ENCODE measurements at regions not wholly inside any gene's neighbourhood (a gene's known extent, or its start where the extent isn't known, plus 50 kb on each side); places are given as distances from the start of the nearest gene placed in this dataset.

DNA sequence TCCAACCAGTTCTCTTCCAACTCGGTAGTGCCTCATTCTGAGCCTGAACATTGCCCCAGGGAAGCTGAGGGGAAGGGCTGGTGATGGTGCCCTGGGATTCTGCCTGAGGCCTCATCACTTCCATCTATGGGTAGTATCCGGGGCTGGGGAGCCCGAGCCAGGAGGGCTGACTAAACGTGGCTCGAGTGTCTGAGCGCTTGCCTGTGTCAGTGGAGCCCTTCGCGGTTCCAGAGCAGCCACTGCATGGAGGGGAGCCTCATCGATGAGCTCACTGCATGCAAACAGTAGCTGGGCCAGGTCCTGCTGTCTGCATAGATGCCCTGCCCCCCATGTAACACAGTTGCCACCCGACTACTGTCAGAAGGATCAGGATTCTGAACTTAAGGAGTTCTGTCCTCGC lies 129.3 kb downstream of the GLI2 start:
- no peak for DNase-seq (ENCODE audit: low read depth in 1 of 2, low spot score in 1 of 2)

DNA sequence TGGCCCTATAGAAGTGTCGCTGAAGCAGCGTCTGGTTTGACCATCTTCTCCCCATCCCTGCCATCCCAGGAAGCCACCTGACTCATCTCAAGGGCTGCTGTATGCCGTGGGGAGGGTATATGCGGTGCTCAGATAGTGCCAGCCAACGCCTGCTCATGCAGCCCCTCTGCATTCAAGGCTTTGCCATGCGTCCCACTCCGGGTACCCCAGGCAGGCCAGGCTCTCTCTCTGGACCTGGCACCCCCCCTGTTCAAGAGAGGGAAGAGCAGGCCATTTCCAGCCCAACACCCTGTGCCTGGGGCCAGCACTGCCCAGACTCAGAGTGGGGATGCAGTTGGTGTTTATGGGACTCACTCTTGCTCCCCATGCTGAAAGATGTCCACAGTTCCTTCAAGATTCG lies 130.0 kb downstream of the GLI2 start:
- DNase-seq (ENCODE audit: low read depth in 1 of 2, low spot score in 1 of 2): no peak

DNA sequence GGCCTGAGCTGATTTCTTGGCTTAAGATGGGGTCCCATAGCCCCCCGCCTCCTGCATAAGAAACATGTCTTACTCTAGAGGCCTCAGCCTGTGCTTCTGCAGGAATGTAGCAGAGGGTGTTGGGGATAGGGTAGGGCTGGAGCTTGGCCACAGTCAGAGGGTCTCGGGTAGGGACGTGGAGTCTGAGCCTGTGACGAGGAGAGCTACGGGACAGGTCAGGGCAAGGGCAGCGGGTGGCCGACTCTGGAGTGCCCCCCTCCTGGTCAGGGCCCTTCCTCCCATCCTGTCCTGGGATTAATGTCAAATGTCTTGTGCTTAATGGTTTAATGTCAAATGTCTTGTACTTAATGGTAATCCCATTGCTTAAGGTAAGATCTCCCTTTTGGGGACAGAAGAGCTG lies 130.4 kb downstream of the GLI2 start:
- DNase-seq (ENCODE audit: low read depth in 1 of 2, low spot score in 1 of 2): no peak

DNA sequence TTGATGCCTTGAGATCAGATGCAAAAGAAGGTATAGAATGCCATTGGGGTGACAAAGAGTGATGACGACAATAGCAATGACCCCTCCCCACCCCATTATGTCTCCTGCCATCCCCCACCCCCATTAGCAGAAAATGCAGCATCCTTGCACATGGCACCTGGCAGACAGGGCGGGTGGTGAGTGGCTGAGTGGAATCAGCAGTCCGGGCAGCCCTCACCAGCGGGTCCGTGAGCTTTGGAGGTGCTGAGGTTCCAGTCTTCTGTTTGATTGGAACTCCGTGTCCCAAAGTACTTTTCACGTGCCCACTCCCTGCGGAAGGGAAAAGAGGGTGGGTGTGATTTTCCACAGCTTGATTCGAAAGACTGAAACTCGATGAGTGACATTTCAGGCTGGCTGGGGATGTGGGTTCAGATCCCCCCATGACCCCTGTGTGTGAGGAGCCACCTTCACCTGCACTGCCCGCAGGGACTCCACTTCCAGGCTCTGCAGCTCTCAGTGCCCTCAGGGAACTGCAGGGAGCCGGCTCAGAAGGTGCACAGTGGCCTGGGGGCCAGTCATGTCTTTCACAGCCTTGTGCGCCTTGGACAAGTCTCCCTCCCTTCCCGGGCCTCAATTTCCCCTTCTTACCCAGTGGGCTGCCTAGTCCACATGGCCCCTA lies 130.9 kb downstream of the GLI2 start:
- DNase-seq (ENCODE audit: low read depth in 1 of 2, low spot score in 1 of 2): no peak

DNA sequence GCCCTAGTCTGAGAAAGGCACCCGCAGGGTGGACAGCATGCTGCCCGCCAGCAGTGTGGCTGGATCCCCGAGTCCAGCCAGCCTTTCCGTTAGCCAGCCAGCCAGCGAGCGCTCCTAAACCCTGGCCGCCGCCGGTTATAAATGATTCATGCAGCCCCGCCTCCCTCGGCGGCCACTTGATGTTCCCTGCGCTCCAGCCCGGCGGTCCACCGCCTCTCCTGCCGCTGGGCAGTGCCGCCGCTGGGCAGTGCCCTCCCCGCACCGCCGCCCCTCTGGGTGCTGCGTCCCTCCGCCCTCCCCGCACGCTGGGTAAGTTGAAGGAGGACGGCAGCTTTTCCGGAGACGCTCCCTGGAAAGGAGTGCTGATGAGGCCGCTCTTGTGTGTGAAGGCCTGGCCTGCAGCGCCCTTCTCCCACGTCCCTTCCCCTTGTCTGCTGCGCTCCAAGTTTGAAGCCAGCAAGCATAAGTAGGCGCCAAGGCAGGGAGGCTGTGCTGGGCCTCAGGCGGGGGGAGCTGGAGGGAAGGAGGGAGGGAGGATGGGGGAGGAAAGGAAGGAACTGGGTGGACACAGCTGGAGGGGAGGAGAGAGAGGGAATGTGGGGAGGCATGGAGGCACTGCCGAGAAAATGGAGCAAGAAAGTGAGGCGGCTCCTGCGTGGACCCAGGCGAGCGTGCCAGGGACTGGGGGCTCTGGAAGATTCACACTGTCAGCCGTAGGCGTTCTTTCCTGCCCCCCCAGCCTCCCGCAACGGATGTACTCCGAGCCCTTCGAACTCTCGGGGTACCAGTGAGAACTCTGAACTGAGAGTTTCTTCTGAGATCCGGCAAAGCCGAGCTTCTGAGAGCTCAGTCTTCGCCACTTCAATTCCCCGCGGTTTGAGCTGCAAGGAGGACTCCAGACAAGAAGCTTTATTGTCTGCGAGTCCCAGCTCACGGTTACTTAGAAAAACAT lies 131.9 kb downstream of the GLI2 start:
- DNase-seq (ENCODE audit: low read depth in 1 of 2, low spot score in 1 of 2): no peak

DNA sequence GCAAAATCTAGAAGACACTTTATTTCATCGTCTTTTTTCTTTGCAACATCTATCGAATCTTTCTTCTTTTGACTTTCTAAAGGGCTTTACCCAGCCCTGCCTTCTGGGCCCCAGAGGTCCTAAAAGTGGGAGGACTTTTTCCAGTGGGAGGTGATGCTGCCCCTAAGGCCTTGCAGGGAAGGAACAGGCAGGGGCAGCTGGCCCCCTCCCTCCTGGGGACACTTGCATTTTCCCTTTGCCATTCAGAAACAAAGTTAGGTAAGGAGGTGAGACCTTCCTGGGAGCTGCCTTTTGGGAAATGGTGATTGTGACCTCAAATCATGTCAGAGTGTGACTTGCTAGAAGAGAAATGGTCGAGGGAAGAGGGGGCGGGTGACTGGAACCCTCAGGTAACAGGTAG lies 132.7 kb downstream of the GLI2 start:
- DNase-seq (ENCODE audit: low read depth in 1 of 2, low spot score in 1 of 2): no peak

DNA sequence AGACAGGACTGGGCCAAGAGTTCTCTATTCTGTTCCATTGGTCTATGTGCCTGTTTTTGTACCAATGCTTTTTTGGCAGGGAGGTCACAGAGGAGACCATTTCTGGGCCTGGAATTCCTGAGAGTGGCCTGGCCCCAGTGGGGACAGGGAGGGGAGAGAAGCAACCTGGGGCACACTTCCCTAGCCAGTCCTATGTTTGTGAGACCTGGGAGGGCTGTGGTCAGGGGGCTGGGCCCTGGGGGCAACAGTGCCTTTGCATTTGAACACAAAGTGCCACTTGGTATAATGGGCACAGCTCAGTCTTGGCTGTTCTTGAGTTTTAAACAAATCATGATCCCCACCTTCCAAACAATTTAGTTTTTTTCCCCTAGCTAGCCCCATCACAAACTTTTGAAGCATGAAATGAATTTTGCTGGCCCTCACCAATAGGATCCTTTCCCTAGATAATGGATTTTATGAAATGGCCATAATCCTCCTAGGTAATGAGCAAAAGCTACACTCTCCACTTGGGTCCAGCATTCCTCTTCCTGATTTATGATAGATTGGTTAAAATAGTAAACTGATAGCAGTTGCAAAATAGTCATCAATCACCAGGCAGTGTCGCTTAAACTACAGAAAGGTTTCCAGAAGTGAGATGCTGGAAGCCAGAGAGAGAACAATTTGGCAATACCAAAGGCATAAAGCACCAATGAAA lies 133.5 kb downstream of the GLI2 start:
- DNase-seq (ENCODE audit: low read depth in 1 of 2, low spot score in 1 of 2): no peak

DNA sequence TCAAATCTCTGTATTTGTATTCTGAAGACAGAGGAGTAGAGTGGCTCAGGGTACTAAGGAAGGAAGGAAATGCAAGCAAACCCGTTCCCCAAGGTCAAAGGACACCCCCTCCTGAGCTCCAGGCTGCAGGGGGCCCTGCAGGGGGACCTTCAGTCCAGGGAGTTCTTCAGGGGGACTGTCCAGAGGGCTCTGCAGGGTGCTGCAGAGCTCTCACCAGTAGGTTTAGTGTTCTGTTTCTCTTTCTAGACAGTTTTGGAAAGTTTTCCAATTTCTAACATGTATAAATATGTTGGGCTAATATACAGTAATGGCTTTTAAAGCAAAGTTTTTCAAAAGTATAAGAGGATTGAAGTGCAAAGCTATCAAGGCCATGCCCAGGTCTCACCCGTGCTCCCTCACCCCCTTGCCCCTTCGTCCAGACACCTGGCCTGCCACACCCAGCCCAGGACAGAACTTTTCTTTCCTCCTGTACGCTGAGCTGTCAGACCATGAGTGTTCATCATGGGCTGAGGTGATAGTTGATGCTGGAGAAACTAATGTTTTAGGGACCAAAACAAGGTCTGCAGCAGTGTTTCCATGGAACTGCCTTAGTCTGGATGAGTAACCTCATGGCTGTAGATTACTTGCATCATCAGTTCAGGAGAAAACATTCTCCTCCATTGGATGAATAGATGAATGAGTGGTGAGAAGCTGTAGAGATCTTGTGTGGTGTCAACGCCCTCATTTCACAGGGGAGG lies 134.2 kb downstream of the GLI2 start:
- DNase-seq (ENCODE audit: low read depth in 1 of 2, low spot score in 1 of 2): no peak

DNA sequence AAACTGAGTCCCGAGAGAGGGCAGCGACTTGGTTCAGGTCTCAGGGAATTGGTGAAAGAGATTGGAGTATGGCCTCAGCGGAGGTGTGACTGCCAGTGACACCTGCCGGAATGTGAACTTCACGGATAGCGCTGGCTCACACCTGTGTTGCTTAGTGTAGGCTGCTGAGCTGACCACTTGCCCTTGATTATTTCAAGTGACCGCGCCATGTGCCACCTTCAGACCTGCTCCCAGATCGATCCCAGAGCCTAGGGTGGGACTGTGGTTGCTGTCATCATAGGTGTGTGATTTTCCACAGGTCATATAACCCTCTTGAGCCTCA lies 134.8 kb downstream of the GLI2 start:
- DNase-seq (ENCODE audit: low read depth in 1 of 2, low spot score in 1 of 2): no peak

DNA sequence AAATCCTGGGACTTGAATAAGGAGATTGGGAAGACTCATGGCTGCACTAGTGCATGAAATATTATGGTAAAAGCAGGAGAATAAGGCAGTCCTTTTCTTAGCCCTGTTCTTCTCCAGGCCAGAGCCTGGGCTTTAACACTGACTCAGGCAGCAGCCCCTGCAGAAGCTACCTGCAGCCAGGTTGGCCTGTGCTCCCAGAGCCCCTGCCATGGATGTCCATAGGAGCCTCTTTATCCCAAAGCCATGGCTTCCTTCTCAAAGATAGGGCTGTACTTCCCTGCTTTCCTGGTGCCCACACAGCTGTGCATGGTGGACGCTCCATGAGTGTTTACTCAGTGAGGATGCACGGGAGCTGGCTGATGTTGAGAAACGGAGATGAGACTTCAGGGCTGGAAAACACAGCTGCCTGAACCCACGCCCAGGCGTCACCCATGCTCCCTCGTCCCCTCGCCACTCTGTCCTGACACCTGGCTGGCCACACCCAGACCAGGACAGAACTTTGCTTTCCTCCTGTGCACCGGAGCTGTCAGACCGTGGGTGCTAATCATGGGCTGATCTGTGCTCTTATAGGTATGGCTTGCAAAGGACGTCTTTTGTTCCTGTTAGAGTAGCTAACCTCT lies 135.5 kb downstream of the GLI2 start:
- DNase-seq (ENCODE audit: low read depth in 1 of 2, low spot score in 1 of 2): no peak

DNA sequence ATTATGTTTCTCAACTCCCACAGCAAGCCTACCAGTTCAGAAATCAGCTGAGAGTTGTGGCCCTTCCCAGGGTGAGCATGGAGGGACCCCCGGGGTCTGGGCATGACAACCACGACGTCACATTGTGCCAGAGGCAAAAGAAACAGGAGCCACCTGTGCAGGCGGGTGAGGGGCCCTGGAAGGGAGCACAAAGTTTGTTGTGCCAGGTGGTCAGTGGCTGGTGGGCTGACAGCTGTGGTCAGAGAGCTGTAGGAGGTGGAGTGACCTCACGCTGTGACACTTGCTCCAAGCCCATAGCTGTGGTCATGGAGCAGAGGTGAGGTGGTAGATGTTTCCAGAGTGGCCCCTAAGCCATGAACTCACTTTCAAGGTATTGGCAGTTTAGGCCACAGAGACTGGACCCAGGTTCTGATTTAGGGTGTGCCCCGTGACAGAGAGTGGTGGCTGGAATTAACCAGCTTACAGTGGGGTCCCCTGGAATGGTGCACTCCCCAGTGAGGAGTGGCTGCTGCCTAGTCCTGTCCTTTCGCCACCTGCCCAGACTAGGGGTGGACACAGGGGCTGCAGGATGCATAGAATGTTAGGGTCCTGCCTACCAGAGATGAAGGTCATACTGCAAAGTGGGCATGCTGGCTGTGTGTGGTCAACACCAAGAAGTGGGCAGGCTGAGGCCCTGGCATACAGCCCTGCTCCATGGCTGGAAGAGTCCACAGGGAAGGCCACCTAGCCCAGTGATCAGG lies 136.4 kb downstream of the GLI2 start:
- DNase-seq (ENCODE audit: low read depth in 1 of 2, low spot score in 1 of 2): no peak

DNA sequence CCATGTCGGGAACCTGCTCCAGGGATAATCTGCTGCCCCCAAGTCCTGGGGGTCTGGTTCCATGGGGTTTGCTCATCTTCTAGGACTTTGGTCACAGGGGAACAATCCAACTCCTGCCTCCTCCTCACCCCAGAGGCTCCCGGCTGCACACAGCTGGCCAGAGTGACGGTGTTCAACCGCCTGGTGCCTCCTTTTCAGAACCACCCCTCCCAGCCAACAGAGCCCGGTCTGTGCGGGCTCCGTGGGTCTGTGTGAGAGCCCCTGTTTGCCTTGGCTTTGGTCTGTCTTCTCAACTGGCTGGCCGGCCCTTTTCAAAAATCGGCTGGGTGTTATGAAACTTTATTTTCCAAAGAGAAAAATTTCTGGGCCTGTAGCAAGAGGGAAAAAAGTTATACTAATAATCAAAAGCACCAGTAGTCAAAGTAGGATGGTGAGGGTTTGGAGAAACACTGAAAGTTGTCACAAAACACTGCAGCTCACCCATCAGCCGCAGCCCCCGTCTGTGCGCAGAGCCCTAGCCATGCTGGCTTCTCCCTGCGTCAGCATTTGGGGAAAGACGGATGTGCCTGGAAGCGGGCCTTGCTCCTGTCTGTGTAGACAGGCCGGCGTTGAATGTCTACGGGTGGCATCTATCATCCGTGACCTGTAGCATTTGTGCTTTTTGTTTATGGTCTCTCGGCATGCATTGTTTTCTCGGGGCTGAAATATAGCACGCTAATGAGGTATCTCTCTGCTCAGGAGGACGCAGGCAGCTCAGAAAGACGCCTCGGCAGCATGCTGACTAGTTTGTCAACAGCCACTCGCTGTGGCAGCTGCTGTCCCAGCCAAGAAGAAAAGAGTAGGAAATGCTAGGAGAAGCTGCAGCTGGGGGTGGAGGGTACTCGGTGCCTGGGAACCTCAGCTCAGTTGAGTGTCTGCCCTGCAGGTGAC lies 138.6 kb downstream of the GLI2 start:
- DNase-seq (ENCODE audit: low read depth in 1 of 2, low spot score in 1 of 2): no peak

DNA sequence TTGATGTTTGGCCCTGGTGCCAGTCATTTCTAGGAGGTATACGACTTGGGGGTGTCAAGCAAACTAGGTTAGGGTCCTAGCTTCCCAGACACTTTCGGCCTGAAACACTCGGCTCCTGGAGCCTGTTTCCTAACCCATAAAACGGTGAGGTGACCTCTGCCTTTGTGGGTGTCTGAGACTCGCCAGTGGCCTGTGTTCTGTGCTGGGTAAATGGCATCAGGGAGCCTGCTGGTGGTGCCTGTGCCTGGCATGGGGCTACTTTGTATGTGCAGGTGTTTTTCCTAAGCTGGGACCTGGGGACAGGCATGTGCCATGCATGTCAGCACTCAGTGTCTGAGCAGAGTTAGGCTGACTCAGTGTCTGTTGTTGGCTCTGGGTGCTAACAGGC lies 139.2 kb downstream of the GLI2 start:
- DNase-seq (ENCODE audit: low read depth in 1 of 2, low spot score in 1 of 2): no peak

DNA sequence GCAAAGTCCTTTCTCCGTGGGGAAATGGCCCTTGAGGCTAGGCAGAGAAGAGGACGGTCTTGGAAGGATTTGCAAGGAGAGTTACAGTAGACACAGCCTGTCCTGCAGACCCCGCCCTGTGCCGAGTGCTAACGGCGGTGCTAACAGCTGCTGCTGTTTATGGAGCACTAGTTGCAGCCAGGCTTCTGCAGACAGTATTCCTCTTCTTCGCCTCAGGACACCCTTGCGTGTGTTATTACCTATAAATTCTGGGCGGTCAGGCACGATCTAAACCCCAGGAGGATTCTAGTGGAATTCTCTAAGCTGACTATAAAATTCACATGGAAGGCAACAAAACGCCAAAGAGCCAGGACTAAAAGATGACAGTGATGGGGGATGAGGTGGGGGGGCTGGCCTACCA lies 139.8 kb downstream of the GLI2 start:
- no peak for DNase-seq (ENCODE audit: low read depth in 1 of 2, low spot score in 1 of 2)

DNA sequence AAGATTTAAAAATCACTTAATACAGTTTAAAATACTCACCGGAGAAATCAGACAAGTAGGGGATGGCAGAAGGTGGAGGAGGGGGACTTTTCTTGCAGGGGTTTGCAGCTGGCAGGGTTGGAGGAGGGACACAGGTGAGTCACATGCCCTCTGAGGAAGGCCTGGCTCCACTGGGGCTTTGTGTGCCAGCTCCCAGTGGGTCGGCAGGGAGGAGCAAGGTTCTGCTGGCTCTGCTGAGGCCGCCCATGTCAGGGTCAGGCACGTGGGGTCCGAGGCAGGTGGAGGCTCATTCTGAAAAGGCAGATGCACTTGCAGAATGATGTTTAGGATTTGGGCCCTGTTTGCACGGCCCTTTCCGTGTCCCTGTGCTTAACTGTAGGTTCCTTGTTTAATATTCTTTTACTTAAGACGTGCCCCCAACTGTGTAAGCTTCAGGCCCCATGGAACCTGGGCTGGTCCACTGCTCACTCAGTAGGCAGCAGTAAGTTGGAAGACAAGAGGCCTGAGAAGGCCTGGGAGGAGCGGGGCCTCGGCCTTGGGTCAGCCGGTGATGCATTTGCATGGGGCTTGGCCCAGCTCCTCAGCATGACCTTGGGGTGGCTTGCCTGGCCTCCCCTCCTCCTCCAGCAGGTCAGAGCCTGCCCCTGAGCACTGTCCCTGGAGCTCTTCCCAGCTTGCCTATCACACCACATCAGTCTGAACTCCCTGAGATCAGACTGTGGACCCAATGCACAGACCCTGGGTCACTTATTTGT lies 141.0 kb downstream of the GLI2 start:
- DNase-seq (ENCODE audit: low read depth in 1 of 2, low spot score in 1 of 2): no peak

DNA sequence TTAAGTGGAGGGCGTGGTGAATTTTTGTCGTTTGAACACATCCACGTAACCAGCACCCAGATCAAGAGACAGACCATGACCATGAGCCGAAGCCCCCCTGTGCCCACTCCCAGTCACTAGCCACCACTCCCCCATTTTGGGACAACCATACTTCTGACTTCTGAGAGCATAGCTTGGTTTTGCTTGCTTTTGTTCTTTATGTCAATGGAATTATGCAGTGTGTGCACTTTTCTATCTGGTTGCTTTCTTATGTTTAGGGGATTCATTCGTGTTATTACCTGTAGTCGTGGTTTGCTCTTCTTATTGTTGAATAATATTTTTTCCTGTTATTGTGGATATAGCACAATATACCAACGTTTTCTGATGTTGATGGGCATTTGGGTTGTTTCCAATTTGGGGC lies 141.7 kb downstream of the GLI2 start:
- no peak for DNase-seq (ENCODE audit: low read depth in 1 of 2, low spot score in 1 of 2)

DNA sequence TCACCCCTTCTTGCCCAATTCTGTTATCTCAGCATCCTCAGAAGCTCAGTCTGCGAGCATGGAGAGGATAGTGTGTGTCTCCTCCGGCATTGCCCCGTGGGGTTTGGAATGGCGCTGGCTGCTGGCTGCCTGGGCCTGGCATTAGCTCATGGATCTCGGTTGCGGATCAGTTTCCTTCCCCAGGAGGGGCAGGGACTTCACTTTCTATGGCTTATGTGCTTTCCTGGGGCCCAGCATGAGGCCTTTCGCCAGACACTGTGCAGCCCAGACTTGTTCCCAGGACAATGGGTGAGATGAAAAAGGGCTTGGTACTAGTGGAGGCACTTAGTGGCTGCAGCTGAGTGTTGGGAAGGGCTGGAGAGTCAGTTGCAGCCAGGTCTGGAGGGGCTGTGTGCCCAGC lies 143.3 kb downstream of the GLI2 start:
- DNase-seq (ENCODE audit: low read depth in 1 of 2, low spot score in 1 of 2): no peak

DNA sequence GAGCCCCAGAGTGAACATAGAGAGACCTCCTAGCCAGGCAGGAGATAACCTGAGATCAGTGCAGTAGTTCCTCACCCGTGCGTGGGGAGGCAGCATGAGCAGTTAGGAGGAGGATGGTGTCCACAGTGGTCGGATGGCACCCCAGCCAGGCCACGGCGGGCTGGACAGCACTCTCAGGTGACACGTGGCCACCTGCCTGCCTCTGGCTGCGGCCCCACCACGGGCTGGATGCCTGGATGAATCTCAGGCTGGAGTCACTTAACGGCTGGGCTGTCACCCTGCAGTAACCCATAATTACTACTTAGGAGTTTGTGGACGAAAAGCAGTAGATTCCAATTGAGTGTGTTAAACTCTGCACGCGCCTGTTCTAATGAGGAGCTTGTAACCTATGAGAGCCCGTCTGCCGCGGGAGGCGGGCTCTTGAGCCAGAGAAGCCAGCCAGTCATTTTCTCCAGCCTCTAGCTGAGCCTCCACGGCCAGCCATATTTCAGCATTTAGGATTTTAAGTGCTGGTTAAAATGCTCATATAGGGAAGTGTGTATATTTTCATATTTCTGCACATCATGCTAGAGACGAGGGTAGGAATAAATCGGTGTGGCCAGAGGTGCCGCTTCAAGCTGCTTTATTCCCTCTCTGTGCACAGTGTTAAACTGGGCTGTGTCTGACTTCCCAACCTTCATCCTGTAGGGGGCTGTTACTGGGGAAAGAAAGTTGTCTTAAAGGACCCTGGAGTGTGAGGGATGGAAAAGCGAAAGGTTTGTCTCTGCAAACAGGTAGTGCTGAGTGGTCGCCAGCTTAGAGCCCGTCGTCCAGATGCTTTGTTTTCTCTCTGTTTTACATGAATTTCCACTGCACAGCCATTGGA lies 144.0 kb downstream of the GLI2 start:
- DNase-seq (ENCODE audit: low read depth in 1 of 2, low spot score in 1 of 2): no peak
